ENCODE measurements at regions not wholly inside any gene's neighbourhood (a gene's known extent, or its start where the extent isn't known, plus 50 kb on each side); places are given as distances from the start of the nearest gene placed in this dataset.

Small RNA genes in the stretch of these regions (small RNA-seq; reads per million reads assigned to genes)
- gene AC114737.2, result 0 reads per million in 2 experiments

All from right lobe of liver (tissue), 1 donor.